Activated effector memory CD4-positive, alpha-beta T cell treated with Interleukin-2 at 50 U/mL for 16 hours (primary cell): ENCODE measurements at regions not wholly inside any gene's neighbourhood (a gene's known extent, or its start where the extent isn't known, plus 50 kb on each side); places are given as distances from the start of the nearest gene placed in this dataset.

Source experiments
- DNase-seq: peaks from one replicate; pipeline ENCODE4 v3.0.0-alpha.2; 2020

- no peak for DNase-seq
Measured at GRCh38 chr17:74062234-74062633, 141.2 kb upstream of the RPL38 start.

- no peak for DNase-seq
Measured at GRCh38 chr17:74063439-74063838, 140.0 kb upstream of the RPL38 start.

GRCh38 chr17:74070374-74070773, 133.1 kb upstream of the RPL38 start:
- DNase-seq = no peak

- DNase-seq = no peak
Measured at GRCh38 chr17:74070998-74071679, 132.3 kb upstream of the RPL38 start.

- DNase-seq = no peak
Measured at GRCh38 chr17:74072340-74072739, 131.1 kb upstream of the RPL38 start.

- no peak for DNase-seq
Measured at GRCh38 chr17:74076446-74076845, 127.0 kb upstream of the RPL38 start.

GRCh38 chr17:74077231-74077630, 126.2 kb upstream of the RPL38 start:
- DNase-seq = no peak

- DNase-seq = no peak
Measured at GRCh38 chr17:74078363-74078941, 125.0 kb upstream of the RPL38 start.

- no peak for DNase-seq
Measured at GRCh38 chr17:74079537-74080300, 123.8 kb upstream of the RPL38 start.

GRCh38 chr17:74080656-74081582, 122.6 kb upstream of the RPL38 start:
- no peak for DNase-seq

GRCh38 chr17:74082886-74083285, 120.6 kb upstream of the RPL38 start:
- no peak for DNase-seq

GRCh38 chr17:74083321-74083720, 120.2 kb upstream of the RPL38 start:
- no peak for DNase-seq

- no peak for DNase-seq
Measured at GRCh38 chr17:74085434-74085833, 118.0 kb upstream of the RPL38 start.

- DNase-seq = no peak
Measured at GRCh38 chr17:74087002-74087585, 116.4 kb upstream of the RPL38 start.

- DNase-seq = no peak
Measured at GRCh38 chr17:74088285-74088933, 115.1 kb upstream of the RPL38 start.

GRCh38 chr17:74088934-74089329, 114.5 kb upstream of the RPL38 start:
- no peak for DNase-seq

- DNase-seq = no peak
Measured at GRCh38 chr17:74089380-74089779, 114.1 kb upstream of the RPL38 start.

GRCh38 chr17:74089869-74090464, 113.5 kb upstream of the RPL38 start:
- DNase-seq = no peak

GRCh38 chr17:74094651-74095050, 108.8 kb upstream of the RPL38 start:
- no peak for DNase-seq

GRCh38 chr17:74096456-74096855, 107.0 kb upstream of the RPL38 start:
- DNase-seq = no peak

- no peak for DNase-seq
Measured at GRCh38 chr17:74097450-74098135, 105.9 kb upstream of the RPL38 start.
